K562 (cell line): ENCODE measurements at regions not wholly inside any gene's neighbourhood (a gene's known extent, or its start where the extent isn't known, plus 50 kb on each side); places are given as distances from the start of the nearest gene placed in this dataset.

Experiments
- ATAC-seq: fragments of 200-7000 bp; cut with Tn5 transposase; 3 replicates; pipeline ENCODE4 v1.9.1; 2020; ENCODE audit warnings: moderate library complexity
- BruUV-seq: library from RNA; stranded (reverse); fragments of 400-500 nt; replicated peaks from 2 replicates; lab custom pipeline; 2021; lab: Mats Ljungman, UMichigan
- CTCF ChIA-PET: fragments of 300-600 bp; formaldehyde crosslinking; extraction: SDS; loops from one replicate; lab custom pipeline; 2021; ENCODE audit warnings: low intra/inter-chr PET ratio; lab: Yijun Ruan, JAX
- POLR2A ChIA-PET: fragments of 300-600, 350-650 bp; sonication (Branson Sonifier 250); formaldehyde crosslinking; extraction: SDS; loops from one replicate; lab custom pipeline; 2021; ENCODE audit warnings: antibody characterized with exemption, inconsistent platforms; lab: Yijun Ruan, JAX
- DNase-seq, 4 experiments: peaks; one replicate each; pipeline versions ENCODE4 v3.0.0 to v3.0.0-alpha.2; 2011 to 2018; ENCODE audit warnings: low spot score in 3 of 4, mixed read lengths in 3 of 4; ENCODE audit errors: extremely low read depth in 1 of 4
- FAIRE-seq: peaks from 2 replicates; lab custom pipeline; 2011; peaks lifted over from hg19 to GRCh38; lab: Jason Lieb, UNC
- H2AFZ ChIP-seq: 2 replicates; pipeline ENCODE4 v1.6.0; 2011; ENCODE audit warnings: low read depth, low read length, control low read depth, inconsistent platforms
- H3K27ac ChIP-seq: fragments of 200-600 bp; 3 replicates; pipeline ENCODE4 v1.8.0; 2011; ENCODE audit warnings: low read depth, mild to moderate bottlenecking, control low read depth, inconsistent platforms, low read length, moderate library complexity, mixed read lengths; ENCODE audit errors: extremely low read depth
- H3K27me3 ChIP-seq, 2 experiments: fragments of 300-600 bp in 1 of 2; 2 replicates in 1 of 2; 3 replicates in 1 of 2; pipeline versions ENCODE4 v1.6.0 to v1.8.0; 2011; ENCODE audit warnings: inconsistent platforms in 2 of 2, low read length in 2 of 2, mild to moderate bottlenecking in 1 of 2, mixed read lengths in 1 of 2, moderate library complexity in 1 of 2; ENCODE audit not compliant: control insufficient read depth in 2 of 2, insufficient read depth in 2 of 2
- H3K36me3 ChIP-seq: fragments of 300-600 bp; 3 replicates; pipeline ENCODE4 v1.8.0; 2011; ENCODE audit warnings: mild to moderate bottlenecking, low read length, inconsistent platforms; ENCODE audit not compliant: control insufficient read depth, insufficient read depth
- H3K4me1 ChIP-seq, 2 experiments: fragments of 200-600 bp in 1 of 2; replicated peaks in 1 of 2; 2 replicates in 1 of 2; 3 replicates in 1 of 2; pipeline versions ENCODE4 v1.5.1 to v1.8.0; 2011; ENCODE audit warnings: inconsistent platforms in 2 of 2, low read length in 2 of 2, mild to moderate bottlenecking in 1 of 2, mixed read lengths in 1 of 2, moderate library complexity in 1 of 2; ENCODE audit not compliant: control insufficient read depth in 2 of 2, insufficient read depth in 2 of 2
- H3K4me2 ChIP-seq: 2 replicates; pipeline ENCODE4 v1.6.1; 2011; ENCODE audit warnings: low read length, control low read depth, inconsistent platforms, mixed read lengths; ENCODE audit not compliant: insufficient read depth
- H3K4me3 ChIP-seq: fragments of 200-600 bp; sonication (generic), shearing (Covaris generic); 2 replicates; pipeline ENCODE4 v1.5.1; 2016; ENCODE audit warnings: control low read depth, inconsistent platforms
- H3K79me2 ChIP-seq: fragments of 200-600 bp; 3 replicates; pipeline ENCODE4 v1.8.0; 2011; ENCODE audit warnings: low read length, inconsistent platforms; ENCODE audit not compliant: control insufficient read depth, insufficient read depth
- H3K9ac ChIP-seq, 2 experiments: 2 replicates each; pipeline versions ENCODE4 v1.6.0 to v1.6.1; 2011; ENCODE audit warnings: low read depth in 2 of 2, low read length in 2 of 2, control low read depth in 1 of 2, inconsistent platforms in 1 of 2, mild to moderate bottlenecking in 1 of 2, mixed read lengths in 1 of 2; ENCODE audit not compliant: insufficient read depth in 1 of 2
- H3K9me1 ChIP-seq: one replicate; pipeline ENCODE4 v1.6.0; 2011; ENCODE audit warnings: inconsistent platforms, mild to moderate bottlenecking, low read length, moderate library complexity; ENCODE audit not compliant: control insufficient read depth, insufficient read depth
- H3K9me3 ChIP-seq: replicated peaks from 2 replicates; pipeline ENCODE4 v1.5.1; 2011; ENCODE audit warnings: low read depth, low read length, inconsistent platforms; ENCODE audit not compliant: control insufficient read depth, insufficient read depth
- H4K20me1 ChIP-seq: replicated peaks from 2 replicates; pipeline ENCODE4 v1.6.1; 2011; ENCODE audit warnings: low read length, inconsistent platforms, mixed read lengths; ENCODE audit not compliant: control insufficient read depth, insufficient read depth
- BMI1 ChIP-seq: fragments of 150-350 bp; IDR thresholded peaks from 2 replicates; pipeline ENCODE4 v1.6.1; 2014; ENCODE audit warnings: low read length
- ETV6 ChIP-seq, 3 experiments: fragments of 150-350 bp in 1 of 3; sonication (generic) in 1 of 3; formaldehyde crosslinking in 1 of 3; IDR thresholded peaks; 2 replicates each; pipeline versions ENCODE4 v1.6.1 to v1.8.0; 2014 to 2022; ENCODE audit warnings: borderline replicate concordance in 2 of 3, low read depth in 2 of 3, antibody characterized with exemption in 1 of 3, low read length in 1 of 3, mild to moderate bottlenecking in 1 of 3, missing genetic modification reagents in 1 of 3
- HDAC3 ChIP-seq: fragments of 450-650 bp; IDR thresholded peaks from 2 replicates; pipeline ENCODE4 v1.6.1; 2018; ENCODE audit warnings: borderline replicate concordance, mild to moderate bottlenecking, moderate library complexity; ENCODE audit not compliant: partially characterized antibody
- RBM22 ChIP-seq: fragments of 200-400 bp; formaldehyde crosslinking; IDR thresholded peaks from 2 replicates; pipeline ENCODE4 v1.6.1; 2018; ENCODE audit warnings: low read length, low read depth; ENCODE audit not compliant: poor library complexity, severe bottlenecking
- ZNF586 ChIP-seq: fragments of 450-650 bp; formaldehyde crosslinking; conservative IDR thresholded peaks from 2 replicates; pipeline ENCODE4 v1.4.0; 2020; ENCODE audit warnings: mild to moderate bottlenecking, moderate library complexity
- in situ Hi-C: fragments of 300-500 bp; cut with MboI; formaldehyde crosslinking; loops from 4 replicates; pipeline ENCODE4 v1.15.0; 2018; ENCODE audit warnings: inconsistent platforms, mixed read lengths
- intact Hi-C: fragments of 100-400 bp; cut with micrococcal nuclease; formaldehyde crosslinking; loops from 2 replicates; pipeline ENCODE4 v1.14.2; 2022
- TF ChIP-seq, protein P1 (sequence below): fragments of 450-650 bp; IDR thresholded peaks from 2 replicates; pipeline ENCODE4 v1.6.1; 2016; ENCODE audit warnings: low read depth
- TF ChIP-seq, protein P2 (sequence below): sonication (generic); formaldehyde crosslinking; IDR thresholded peaks from 2 replicates; pipeline ENCODE4 v1.8.0; 2022; ENCODE audit warnings: mild to moderate bottlenecking, low read depth, missing genetic modification reagents

DNA sequence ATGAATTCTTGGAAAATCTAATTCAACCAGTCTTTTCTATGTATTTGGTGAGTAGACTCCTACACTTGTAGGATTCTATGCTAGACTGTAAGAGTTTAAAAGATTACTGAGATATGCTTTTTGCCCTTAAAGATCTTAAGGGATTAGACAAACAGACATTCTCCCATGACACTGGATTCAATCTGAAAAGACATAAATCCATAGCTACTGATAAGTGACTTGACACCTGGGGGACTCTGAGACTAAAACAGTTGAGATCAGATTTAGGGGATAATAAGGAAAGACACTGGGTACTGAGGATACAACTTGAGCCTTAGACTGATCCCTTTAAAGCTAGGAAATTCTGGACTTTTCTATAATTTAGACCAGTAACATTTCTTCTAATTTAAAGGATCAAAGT, 1233.4 kb downstream of the XPNPEP1 start:
- ChIA-PET CTCF (no interaction called here), POLR2A (no interaction called here)
- Histone ChIP-seq H3K9me3 (no peaks in the 10 kb centered on the region), H3K79me2 (no peaks in the 10 kb centered on the region), H4K20me1 (no peaks in the 10 kb centered on the region), H3K4me2 (no peak overlapping the region), H3K27ac (no peak overlapping the region), H3K4me3 (no peak overlapping the region), H2AFZ (no peak overlapping the region), H3K9ac (no peak overlapping the region), H3K27me3 (no peaks in the 10 kb centered on the region), H3K9me1 (no peaks in the 10 kb centered on the region), H3K4me1 (no peaks in the 10 kb centered on the region), H3K36me3 (no peaks in the 10 kb centered on the region)
- no peak for TF ChIP-seq BMI1
- TF ChIP-seq, protein P1, sequence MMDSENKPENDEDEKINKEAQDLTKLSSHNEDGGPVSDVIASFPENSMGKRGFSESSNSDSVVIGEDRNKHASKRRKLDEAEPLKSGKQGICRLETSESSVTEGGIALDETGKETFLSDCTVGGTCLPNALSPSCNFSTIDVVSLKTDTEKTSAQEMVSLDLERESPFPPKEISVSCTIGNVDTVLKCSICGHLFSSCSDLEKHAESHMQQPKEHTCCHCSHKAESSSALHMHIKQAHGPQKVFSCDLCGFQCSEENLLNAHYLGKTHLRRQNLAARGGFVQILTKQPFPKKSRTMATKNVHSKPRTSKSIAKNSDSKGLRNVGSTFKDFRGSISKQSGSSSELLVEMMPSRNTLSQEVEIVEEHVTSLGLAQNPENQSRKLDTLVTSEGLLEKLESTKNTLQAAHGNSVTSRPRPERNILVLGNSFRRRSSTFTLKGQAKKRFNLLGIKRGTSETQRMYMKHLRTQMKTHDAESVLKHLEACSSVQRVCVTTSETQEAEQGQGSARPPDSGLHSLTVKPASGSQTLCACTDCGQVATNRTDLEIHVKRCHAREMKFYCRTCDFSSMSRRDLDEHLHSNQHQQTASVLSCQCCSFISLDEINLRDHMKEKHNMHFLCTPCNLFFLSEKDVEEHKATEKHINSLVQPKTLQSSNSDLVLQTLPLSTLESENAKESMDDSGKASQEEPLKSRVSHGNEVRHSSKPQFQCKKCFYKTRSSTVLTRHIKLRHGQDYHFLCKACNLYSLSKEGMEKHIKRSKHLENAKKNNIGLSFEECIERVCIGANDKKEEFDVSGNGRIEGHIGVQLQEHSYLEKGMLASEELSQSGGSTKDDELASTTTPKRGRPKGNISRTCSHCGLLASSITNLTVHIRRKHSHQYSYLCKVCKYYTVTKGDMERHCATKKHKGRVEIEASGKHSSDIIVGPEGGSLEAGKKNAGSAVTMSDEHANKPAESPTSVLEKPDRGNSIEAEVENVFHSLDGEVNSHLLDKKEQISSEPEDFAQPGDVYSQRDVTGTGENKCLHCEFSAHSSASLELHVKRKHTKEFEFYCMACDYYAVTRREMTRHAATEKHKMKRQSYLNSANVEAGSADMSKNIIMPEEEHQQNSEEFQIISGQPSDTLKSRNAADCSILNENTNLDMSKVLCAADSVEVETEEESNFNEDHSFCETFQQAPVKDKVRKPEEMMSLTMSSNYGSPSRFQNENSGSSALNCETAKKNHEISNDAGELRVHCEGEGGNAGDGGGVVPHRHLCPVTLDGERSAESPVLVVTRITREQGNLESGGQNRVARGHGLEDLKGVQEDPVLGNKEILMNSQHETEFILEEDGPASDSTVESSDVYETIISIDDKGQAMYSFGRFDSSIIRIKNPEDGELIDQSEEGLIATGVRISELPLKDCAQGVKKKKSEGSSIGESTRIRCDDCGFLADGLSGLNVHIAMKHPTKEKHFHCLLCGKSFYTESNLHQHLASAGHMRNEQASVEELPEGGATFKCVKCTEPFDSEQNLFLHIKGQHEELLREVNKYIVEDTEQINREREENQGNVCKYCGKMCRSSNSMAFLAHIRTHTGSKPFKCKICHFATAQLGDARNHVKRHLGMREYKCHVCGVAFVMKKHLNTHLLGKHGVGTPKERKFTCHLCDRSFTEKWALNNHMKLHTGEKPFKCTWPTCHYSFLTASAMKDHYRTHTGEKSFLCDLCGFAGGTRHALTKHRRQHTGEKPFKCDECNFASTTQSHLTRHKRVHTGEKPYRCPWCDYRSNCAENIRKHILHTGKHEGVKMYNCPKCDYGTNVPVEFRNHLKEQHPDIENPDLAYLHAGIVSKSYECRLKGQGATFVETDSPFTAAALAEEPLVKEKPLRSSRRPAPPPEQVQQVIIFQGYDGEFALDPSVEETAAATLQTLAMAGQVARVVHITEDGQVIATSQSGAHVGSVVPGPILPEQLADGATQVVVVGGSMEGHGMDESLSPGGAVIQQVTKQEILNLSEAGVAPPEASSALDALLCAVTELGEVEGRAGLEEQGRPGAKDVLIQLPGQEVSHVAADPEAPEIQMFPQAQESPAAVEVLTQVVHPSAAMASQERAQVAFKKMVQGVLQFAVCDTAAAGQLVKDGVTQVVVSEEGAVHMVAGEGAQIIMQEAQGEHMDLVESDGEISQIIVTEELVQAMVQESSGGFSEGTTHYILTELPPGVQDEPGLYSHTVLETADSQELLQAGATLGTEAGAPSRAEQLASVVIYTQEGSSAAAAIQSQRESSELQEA: no peak
- TF ChIP-seq, protein P2, sequence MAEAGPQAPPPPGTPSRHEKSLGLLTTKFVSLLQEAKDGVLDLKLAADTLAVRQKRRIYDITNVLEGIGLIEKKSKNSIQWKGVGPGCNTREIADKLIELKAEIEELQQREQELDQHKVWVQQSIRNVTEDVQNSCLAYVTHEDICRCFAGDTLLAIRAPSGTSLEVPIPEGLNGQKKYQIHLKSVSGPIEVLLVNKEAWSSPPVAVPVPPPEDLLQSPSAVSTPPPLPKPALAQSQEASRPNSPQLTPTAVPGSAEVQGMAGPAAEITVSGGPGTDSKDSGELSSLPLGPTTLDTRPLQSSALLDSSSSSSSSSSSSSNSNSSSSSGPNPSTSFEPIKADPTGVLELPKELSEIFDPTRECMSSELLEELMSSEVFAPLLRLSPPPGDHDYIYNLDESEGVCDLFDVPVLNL (CRISPR knock-in tag): no peak
- TF ChIP-seq HDAC3: no peak
- no peak for TF ChIP-seq ZNF586 (CRISPR knock-in tag)
- TF ChIP-seq ETV6 (IDR thresholded peaks at IDR 0.05; ENCODE audit: borderline replicate concordance in 1 of 2, low read depth in 2 of 2, low read length in 1 of 2): no peak
- TF ChIP-seq ETV6 (CRISPR knock-in tag; IDR thresholded peaks at IDR 0.05; ENCODE audit: borderline replicate concordance): no peak
- no peak for TF ChIP-seq RBM22
- ATAC-seq (no peak), DNase-seq (no peak), FAIRE-seq (no peak)
- intact Hi-C loops (no loop called here), in situ Hi-C loops (no loop called here)
- no TSS peak for BruUV-seq
